T-helper 17 cell (primary cell): ENCODE measurements at regions not wholly inside any gene's neighbourhood (a gene's known extent, or its start where the extent isn't known, plus 50 kb on each side); places are given as distances from the start of the nearest gene placed in this dataset.

Source experiments
- ATAC-seq: fragments of 150-1000 bp; cut with Tn5 transposase; 2 replicates; pipeline ENCODE4 v1.10.0; 2021; ENCODE audit warnings: mild to moderate bottlenecking, moderate library complexity
- DNase-seq, 3 donors: peaks; one replicate each; pipeline versions ENCODE4 v3.0.0 to v3.0.0-alpha.2; 2020 to 2021
- H3K9me3 ChIP-seq: one replicate; pipeline ENCODE4 v1.7.0; 2013; ENCODE audit warnings: low read length, mild to moderate bottlenecking; ENCODE audit not compliant: control insufficient read depth, poor library complexity, severe bottlenecking
- H3K27ac Mint-ChIP-seq: one replicate; pipeline ENCODE4 v1.8.0; 2022; ENCODE audit warnings: mild to moderate bottlenecking, moderate library complexity, mixed read lengths
- H3K27me3 Mint-ChIP-seq: one replicate; pipeline ENCODE4 v1.8.0; 2022; ENCODE audit warnings: mixed read lengths
- H3K36me3 Mint-ChIP-seq: one replicate; pipeline ENCODE4 v1.8.0; 2022; ENCODE audit warnings: low read depth, mixed read lengths
- H3K4me1 Mint-ChIP-seq: one replicate; pipeline ENCODE4 v1.8.0; 2022; ENCODE audit warnings: mild to moderate bottlenecking, mixed read lengths
- H3K4me3 Mint-ChIP-seq: one replicate; pipeline ENCODE4 v1.8.0; 2022; ENCODE audit warnings: mild to moderate bottlenecking, moderate library complexity, mixed read lengths

DNA sequence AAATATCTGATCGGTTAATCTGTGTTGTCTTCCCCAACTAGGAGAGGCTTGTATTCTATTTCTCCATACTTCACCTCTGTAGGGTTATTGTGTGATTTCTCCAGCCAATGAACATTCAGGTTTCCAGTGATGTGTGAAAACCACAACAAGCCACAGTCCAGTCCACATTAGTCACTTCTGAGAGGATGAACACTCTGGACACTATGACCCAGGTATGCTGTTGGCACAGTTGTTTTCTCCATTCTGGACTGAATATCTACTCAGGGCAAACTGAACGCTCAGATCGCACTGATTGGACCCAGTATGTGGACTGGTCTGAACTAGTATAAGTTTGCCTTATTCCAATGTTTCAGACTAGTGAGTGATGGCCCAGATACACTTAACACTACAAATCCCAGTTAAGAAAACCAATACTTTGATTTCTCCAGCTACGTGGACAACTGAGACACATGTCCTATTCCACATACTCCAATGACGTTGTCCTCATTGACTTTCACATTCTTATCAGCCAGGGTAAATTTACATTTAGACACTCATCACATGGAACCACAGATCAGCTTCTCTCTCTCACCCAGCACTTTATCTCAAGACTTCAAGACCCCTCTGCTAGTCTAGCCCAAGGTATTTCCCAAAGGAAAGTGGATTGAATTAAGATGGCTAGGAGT lies 587.4 kb upstream of the SGO1 start:
- DNase-seq, result no peak
- no peak overlapping the region for H3K4me3 Mint-ChIP-seq
- no peaks in the 10 kb centered on the region for H3K36me3 Mint-ChIP-seq
- H3K4me1 Mint-ChIP-seq, result no peaks in the 10 kb centered on the region
- ATAC-seq, result no peak
- no peaks in the 10 kb centered on the region for H3K27me3 Mint-ChIP-seq
- no peak overlapping the region for H3K27ac Mint-ChIP-seq
- H3K9me3 ChIP-seq, result no peaks in the 10 kb centered on the region

DNA sequence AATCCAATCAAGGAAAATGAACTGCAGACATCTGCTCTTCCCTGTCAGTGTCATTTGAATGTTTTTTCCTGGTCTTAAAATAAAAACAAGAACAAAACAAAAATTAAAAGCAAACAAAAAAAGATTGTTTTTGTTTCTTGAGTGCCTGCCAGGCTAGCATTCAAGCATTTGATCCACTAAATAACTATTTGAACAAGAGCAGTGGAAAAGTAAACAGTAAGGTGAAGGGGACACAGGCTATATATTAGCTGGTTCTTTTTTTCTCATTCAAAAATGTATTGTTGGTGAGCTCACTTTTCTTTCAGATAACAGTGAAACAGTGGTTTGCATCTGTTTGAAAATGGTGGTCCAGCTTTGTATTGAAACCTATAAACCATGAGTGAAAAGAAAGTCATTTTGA lies 586.9 kb upstream of the SGO1 start:
- no peak overlapping the region for H3K4me3 Mint-ChIP-seq
- no peaks in the 10 kb centered on the region for H3K27me3 Mint-ChIP-seq
- no peaks in the 10 kb centered on the region for H3K36me3 Mint-ChIP-seq
- ATAC-seq (no peak), DNase-seq (no peak)
- no peak overlapping the region for H3K27ac Mint-ChIP-seq
- H3K4me1 Mint-ChIP-seq, result no peaks in the 10 kb centered on the region
- H3K9me3 ChIP-seq, result no peaks in the 10 kb centered on the region

DNA sequence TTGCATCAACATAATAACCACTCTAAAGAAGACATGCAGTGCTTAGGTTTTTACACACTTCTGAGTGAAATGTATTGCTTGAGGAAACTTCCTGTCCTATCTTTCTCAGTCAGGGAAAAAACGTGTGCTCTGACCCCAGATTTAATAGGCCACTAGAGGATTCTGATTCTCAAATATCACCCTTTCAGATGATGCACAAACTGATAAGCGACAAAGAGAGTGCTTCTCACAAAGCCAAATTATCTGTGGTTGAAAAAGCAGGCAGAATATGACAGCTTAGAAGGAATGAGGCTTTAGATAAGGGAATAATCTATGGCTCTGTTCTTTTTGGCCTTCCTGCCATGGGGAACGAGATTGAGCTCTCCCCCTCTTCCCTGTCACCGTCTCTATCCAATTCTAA lies 583.4 kb upstream of the SGO1 start:
- Mint-ChIP-seq H3K4me1 (no peaks in the 10 kb centered on the region), H3K27ac (no peak overlapping the region), H3K4me3 (no peak overlapping the region), H3K27me3 (no peaks in the 10 kb centered on the region), H3K36me3 (no peaks in the 10 kb centered on the region)
- DNase-seq (no peak), ATAC-seq (no peak)
- no peaks in the 10 kb centered on the region for H3K9me3 ChIP-seq

DNA sequence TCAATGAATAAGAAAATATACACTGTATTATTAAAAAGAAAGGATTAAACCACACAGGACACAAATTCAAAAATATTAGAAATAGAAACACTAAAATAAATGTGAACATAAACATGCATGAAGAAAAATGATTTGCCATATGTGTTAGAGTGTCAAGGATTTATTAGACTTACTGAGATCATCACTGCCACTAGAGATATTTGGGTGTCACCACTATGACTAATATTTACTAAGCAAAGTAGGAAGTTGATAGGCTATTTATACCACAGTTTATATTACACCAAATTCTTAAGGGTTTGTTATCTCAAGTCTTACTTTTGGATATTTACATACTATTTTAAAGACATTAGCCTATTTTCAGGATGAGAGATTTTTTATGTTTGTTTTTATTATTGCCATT lies 575.0 kb upstream of the SGO1 start:
- H3K27me3 Mint-ChIP-seq, result no peaks in the 10 kb centered on the region
- no peaks in the 10 kb centered on the region for H3K36me3 Mint-ChIP-seq
- DNase-seq, result no peak
- no peak for ATAC-seq
- H3K27ac Mint-ChIP-seq, result no peak overlapping the region
- no peaks in the 10 kb centered on the region for H3K9me3 ChIP-seq
- no peaks in the 10 kb centered on the region for H3K4me1 Mint-ChIP-seq
- H3K4me3 Mint-ChIP-seq, result no peak overlapping the region

DNA sequence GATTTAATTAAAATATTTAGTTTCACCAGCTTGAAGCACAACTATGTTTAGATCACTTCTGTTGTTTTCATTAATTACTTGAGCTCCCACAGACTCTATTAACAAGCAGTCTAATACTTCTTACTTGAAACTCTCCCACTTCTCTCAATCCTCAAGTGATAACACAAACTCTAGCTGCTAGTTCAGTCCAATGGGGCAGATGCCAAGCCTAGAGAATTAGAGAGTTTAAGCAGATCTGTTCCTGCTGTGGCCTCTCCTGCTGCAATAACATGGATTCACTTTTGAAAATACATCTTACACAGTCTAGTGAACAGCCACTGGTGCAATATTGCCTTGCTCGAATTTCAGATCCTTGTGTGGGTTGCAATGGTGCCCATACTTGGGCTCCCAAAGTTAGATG lies 566.4 kb upstream of the SGO1 start:
- Mint-ChIP-seq H3K27me3 (no peaks in the 10 kb centered on the region), H3K36me3 (no peaks in the 10 kb centered on the region), H3K4me3 (no peak overlapping the region), H3K27ac (no peak overlapping the region), H3K4me1 (no peaks in the 10 kb centered on the region)
- no peaks in the 10 kb centered on the region for H3K9me3 ChIP-seq
- ATAC-seq (no peak), DNase-seq (no peak)

DNA sequence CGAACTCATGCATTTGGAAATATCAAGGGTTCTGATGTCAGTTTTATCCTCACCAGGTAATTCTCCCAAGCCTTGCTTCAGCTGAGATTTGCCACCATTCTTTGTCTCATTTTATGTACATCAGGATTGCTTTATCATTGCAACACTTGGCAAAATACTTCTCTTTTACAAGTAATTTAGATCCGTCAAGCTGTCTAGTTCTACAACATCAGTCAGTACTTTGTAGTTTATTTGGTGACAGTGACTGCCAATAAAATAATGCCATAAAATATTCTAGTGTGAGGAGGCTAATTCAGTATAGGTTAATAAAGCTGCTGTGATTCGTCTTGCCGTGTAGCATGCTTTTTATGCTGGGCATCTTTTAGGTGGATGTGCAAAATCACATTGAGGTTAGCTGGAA lies 565.3 kb upstream of the SGO1 start:
- DNase-seq, result no peak
- no peaks in the 10 kb centered on the region for H3K27me3 Mint-ChIP-seq
- H3K9me3 ChIP-seq, result no peaks in the 10 kb centered on the region
- no peak overlapping the region for H3K4me3 Mint-ChIP-seq
- H3K4me1 Mint-ChIP-seq, result no peaks in the 10 kb centered on the region
- no peak overlapping the region for H3K27ac Mint-ChIP-seq
- no peaks in the 10 kb centered on the region for H3K36me3 Mint-ChIP-seq
- ATAC-seq, result no peak

DNA sequence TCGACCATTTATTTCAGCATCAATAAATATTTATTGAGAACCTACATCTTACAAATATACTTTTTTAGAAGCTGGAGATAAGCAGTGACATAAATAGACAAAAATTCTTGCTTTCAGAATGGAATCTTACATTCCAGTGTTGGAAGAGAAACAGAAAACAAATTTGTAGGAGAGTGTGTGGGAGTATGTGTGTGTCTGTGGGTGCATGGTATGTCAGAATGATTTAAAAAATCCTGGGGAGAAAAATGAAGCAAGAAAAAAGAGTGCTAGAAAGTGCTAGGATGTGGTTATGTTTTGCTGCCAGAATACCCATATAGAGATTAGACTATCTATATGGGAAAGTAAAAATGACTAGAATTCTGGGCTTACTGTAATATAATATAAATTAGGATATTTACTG lies 561.7 kb upstream of the SGO1 start:
- Mint-ChIP-seq H3K27me3 (no peaks in the 10 kb centered on the region), H3K4me3 (no peak overlapping the region), H3K4me1 (no peaks in the 10 kb centered on the region), H3K36me3 (no peaks in the 10 kb centered on the region), H3K27ac (no peak overlapping the region)
- DNase-seq (no peak), ATAC-seq (no peak)
- no peaks in the 10 kb centered on the region for H3K9me3 ChIP-seq

DNA sequence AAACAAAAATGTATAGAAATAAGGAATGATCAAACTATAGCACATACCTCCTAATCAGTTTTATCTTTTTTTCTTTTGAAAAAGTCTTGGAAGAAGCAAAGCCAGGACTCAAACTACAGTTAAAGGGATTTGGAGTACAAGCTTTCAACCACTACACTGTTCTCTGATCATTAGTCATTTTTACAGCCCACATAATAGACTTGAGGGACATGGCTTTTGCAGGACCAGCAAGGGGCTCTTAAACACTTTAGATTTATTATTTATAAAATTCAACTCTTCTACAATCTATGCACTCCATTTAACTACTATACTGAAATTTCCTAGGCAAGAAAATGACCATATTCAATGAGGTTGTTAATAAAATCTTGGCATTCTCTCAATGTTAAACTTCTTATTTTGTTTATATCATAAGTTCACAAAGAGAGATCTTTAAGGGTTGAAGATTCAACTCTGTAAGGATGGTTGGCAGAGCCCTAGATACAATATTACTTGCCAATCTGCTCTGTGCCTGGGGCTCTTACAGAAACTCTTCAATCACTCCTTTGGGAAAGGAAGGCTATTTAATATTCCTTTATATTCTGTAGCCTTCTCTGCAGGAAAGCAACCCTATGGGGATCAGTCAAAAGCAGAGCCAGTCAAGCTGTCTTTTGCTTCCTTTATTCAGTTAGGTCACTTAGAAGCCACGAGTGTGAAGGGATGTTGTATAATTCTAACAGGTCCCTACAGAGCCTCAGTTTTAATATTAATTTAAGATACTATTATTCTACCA lies 557.7 kb upstream of the SGO1 start:
- no peak overlapping the region for H3K27ac Mint-ChIP-seq
- no peaks in the 10 kb centered on the region for H3K9me3 ChIP-seq

DNA sequence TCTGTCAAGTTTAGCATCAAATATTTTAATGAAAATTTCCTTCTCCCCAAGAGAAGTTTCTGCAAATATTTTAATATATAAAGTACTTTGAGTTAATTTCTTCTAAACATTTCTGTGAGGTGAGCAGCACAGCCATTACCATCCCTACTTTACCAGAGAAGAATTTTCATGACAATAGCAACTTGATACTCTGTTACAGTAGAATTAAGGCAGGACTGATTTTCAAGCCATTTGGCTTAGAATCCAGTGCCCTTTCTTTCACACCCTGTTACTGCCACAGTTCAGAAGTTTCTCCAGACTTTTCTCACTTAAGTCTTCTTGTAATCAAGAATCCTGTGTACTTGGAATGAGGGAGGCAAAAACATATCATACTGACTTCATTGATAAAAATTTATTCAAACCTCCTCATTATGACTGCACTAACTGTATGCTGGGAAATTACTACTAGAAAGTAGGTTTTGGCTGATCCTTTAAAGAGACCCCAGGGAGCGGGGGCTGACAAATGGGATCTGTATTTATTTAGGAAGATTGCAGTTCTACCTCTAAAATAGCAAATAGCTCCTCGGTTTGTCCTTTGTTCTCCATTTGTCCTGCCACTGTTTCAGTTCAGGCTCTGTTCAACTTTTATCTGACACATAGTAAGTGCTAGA lies 557.0 kb upstream of the SGO1 start:
- ATAC-seq (no peak), DNase-seq (no peak)
- no peaks in the 10 kb centered on the region for H3K4me1 Mint-ChIP-seq
- H3K27ac Mint-ChIP-seq, result no peak overlapping the region
- H3K9me3 ChIP-seq, result no peaks in the 10 kb centered on the region
- no peaks in the 10 kb centered on the region for H3K36me3 Mint-ChIP-seq
- H3K27me3 Mint-ChIP-seq, result no peaks in the 10 kb centered on the region
- no peak overlapping the region for H3K4me3 Mint-ChIP-seq

More for the DNA sequence above, 557.7 kb upstream of the SGO1 start:
- DNase-seq (no peak), ATAC-seq (no peak)
- H3K36me3 Mint-ChIP-seq, result no peaks in the 10 kb centered on the region
- H3K4me1 Mint-ChIP-seq, result no peaks in the 10 kb centered on the region
- no peaks in the 10 kb centered on the region for H3K27me3 Mint-ChIP-seq
- no peak overlapping the region for H3K4me3 Mint-ChIP-seq

DNA sequence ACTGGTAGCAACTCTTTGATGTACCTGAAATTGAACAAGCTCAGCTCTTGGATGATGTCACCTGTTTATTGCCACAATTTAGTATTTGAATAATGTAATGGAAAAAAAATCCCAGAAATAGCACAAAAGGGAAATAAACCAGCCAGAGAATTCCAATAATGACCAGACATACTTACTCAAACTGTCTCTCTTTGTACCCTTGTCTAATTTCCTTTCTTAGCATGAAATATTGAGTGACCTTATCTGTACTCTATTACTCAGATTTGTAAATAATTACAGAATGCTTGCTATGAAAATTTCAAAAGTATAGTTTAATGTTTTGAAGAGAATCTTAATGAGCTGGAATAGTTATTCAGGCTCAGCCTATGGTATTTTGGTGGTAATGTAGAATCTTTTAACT lies 555.4 kb upstream of the SGO1 start:
- H3K27me3 Mint-ChIP-seq, result no peaks in the 10 kb centered on the region
- H3K36me3 Mint-ChIP-seq, result no peaks in the 10 kb centered on the region
- ATAC-seq (no peak), DNase-seq (no peak)
- H3K9me3 ChIP-seq, result no peaks in the 10 kb centered on the region
- H3K4me1 Mint-ChIP-seq, result no peaks in the 10 kb centered on the region
- H3K4me3 Mint-ChIP-seq, result no peak overlapping the region
- H3K27ac Mint-ChIP-seq, result no peak overlapping the region

DNA sequence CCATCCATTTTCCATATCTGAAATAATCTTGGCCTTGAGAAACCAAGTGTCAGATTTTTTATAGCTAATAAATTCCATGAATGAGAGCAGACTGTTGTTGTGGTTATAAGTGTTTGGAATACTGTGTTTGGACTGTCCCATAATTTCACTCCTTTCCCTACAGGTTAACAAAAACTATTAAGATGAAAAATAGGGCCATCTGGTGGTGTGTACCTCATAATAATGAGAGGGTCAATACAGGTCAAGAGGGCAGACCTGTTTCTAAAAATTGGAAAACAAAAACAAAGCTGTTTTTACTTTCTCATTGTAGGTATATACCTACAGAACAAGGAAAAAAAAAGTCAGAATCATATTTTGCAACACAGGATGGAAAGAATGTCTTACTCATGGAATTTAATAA lies 553.8 kb upstream of the SGO1 start:
- Mint-ChIP-seq H3K27ac (no peak overlapping the region), H3K36me3 (no peaks in the 10 kb centered on the region), H3K4me3 (no peak overlapping the region), H3K27me3 (no peaks in the 10 kb centered on the region), H3K4me1 (no peaks in the 10 kb centered on the region)
- DNase-seq, result no peak
- ATAC-seq, result no peak
- H3K9me3 ChIP-seq, result no peaks in the 10 kb centered on the region

DNA sequence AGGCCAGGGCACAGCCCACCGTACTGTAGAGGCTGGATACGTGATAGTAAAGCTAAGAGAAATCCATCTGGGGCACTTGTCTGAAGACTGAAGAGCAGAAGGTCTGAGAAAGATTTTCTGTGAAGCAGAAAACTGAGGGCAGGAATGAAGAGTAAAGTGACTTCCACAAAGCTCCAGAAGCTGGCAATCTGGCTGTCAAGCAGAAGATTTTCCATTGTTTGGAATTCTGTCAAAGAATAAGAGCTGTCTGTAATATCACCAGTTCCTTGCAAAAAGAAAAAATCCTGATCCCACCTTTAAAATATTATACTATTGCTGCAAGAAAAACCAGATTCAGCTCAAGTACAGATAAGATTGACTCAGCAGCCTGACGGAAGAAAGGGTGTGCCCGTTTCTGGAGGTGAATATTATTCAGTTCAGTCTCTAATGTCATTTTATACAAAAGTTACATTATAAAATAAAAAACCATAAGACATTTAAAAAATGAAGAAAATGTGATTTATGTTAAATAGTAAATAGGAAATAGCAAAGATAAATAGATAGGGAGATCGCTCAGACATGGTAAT lies 550.4 kb upstream of the SGO1 start:
- Mint-ChIP-seq H3K27ac (no peak overlapping the region), H3K27me3 (no peaks in the 10 kb centered on the region), H3K36me3 (no peaks in the 10 kb centered on the region), H3K4me3 (no peak overlapping the region), H3K4me1 (no peaks in the 10 kb centered on the region)
- H3K9me3 ChIP-seq, result no peaks in the 10 kb centered on the region
- ATAC-seq (no peak), DNase-seq (no peak)

DNA sequence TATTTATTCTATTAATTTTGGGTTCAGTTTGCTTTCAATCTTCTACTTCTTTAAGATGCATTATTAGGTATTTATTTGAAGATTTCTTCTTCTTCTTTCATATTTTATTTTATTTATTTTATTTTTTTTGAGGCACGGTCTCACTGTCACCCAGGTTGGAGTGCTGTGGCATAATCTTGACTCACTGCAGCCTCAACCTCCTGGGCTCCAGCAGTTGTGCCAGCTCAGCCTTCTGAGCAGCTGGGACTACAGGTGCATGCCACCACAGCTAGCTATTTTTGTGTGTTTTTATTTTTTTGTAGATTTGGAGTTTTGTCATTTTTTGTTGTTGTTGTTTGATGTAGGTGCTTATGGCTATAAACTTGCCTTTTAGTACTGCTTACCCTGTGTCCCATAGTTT lies 543.2 kb upstream of the SGO1 start:
- no peak for ATAC-seq
- H3K9me3 ChIP-seq, result no peaks in the 10 kb centered on the region
- DNase-seq, result no peak
- Mint-ChIP-seq H3K27ac (no peak overlapping the region), H3K4me3 (no peak overlapping the region), H3K27me3 (no peaks in the 10 kb centered on the region), H3K36me3 (no peaks in the 10 kb centered on the region), H3K4me1 (no peaks in the 10 kb centered on the region)
